ENCODE measurements at regions not wholly inside any gene's neighbourhood (a gene's known extent, or its start where the extent isn't known, plus 50 kb on each side); places are given as distances from the start of the nearest gene placed in this dataset.
A peak's percentile ranks its signal among the peaks of the same experiment; 100 is the strongest.

DNA sequence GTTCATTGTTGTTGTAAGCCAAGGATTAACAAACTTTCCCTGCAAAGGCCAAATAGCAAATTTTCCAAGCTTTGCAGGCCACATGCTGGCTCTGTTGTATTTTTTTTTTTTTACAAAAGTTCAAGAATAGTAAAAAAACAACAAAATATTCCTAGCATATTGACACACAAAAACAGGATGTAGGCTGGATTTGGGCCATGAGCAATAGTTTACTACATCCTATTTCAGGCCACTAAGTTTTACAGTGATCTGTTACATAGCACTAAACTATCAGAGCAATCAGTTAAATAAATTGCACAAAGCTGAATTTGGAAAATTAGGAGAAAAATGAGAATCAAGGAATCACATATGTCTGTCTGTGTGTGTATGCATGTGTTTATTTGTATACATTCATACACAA, 491.8 kb upstream of the GHITM start:
- no peak for DNase-seq (ENCODE audit: low read depth in 1 of 2, low spot score in 1 of 2)

- no peak for DNase-seq (ENCODE audit: low read depth in 1 of 2, low spot score in 1 of 2)
These were observed 491.1 kb upstream of the GHITM start for GRCh38 chr10:83648201-83648600.

- no peak for DNase-seq (ENCODE audit: low read depth in 1 of 2, low spot score in 1 of 2)
These were observed 489.8 kb upstream of the GHITM start for GRCh38 chr10:83649471-83649870.

DNA sequence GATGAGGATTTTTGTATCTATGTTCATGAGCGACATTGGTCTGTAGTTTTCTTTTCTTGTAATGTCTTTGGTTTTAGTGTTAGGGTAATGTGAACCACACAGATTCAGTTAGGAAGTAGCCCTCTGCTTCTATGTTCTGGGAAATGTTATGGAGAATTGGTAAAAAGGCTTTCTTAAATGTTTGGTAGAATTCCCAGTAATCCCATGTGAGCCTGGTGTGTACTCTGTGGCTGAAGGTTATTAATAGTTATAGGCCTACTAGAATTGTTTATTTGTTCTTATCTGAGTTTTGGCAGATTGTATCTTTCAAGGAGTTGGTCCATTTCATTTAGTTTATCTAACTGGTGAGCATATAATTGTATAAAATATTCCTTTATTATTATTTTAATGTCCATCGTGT, 484.6 kb upstream of the GHITM start:
- no peak for DNase-seq (ENCODE audit: low read depth in 1 of 2, low spot score in 1 of 2)

DNA sequence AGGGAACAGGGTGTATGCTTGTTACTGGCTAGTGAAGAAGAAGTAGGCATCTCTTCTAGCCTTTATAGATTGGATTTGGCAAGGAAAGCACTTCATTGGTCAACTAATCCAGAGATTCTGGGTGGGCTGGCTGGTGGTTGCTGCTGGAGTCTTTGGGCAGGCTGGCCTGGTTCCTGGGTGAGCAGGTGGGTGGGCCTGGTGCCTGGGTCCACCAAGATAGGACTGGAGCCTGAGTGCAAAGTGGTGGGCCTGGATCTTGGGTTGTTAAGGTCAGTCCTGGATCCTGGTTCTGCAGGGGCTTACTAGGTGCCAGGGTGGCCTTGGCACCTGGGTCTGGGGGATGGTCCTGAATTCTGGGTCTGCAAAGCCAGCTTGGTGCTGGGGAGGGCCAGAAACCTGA, 482.4 kb upstream of the GHITM start:
- no peak for DNase-seq (ENCODE audit: low read depth in 1 of 2, low spot score in 1 of 2)

GRCh38 chr10:83657487-83657886, 481.8 kb upstream of the GHITM start:
- DNase-seq (ENCODE audit: low read depth in 1 of 2, low spot score in 1 of 2), result no peak

DNA sequence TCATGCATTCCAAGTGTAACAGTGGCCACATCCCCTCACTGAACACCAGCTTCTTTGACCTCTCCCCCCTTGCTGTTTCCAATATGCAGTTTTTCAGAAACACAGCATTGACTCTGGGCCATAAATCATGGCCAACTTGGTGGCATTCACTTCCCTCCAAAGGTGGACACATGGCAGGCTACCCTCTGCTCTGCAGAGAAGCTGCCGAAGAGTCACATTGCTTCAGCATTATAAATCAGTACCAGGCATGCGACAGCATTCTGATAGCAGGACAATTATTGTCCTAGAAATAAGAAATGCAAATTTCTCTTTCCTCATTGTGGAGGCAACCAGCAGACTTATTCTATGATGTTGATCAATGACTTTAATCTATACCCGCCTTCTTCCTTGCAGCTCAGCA, 475.4 kb upstream of the GHITM start:
- no peak for DNase-seq (ENCODE audit: low read depth in 1 of 2, low spot score in 1 of 2)

DNA sequence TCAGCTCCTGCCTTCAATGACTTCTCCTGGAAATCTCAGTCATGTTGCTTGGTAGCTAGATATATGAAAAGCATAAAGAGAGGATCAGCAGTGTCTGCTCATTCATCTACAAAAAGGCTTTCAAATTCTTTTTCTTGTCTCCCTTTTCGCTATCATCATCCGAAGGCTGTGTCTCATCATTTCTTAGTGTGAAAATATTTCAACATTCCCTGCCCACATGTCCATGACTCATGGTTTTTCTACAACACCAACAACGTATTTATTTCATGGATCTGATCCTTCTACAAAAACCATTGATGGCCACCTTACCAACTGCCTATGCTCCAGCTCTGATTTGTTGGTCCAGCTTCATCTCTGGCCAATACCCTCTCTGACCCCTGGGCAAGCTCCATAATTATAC, 472.5 kb upstream of the GHITM start:
- no peak for DNase-seq (ENCODE audit: low read depth in 1 of 2, low spot score in 1 of 2)

DNA sequence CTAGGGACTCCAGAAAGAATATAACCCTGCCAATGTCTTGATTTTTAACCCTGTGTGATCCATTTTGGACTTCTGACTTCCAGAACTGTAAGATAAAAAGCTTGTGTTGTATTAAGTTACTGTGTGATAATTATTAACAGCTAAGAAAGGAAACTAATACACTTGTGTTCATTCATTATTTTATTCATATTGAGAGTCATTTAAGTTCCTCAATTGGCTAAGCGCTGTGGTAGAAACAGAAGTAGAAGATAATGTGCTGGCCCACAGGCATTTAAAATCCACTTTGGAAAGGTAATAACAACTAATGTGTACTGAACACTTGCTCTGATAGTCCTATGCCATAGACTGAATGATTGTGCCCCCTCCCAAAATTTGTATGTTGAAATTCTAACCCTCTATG, 471.7 kb upstream of the GHITM start:
- DNase-seq (ENCODE audit: low read depth in 1 of 2, low spot score in 1 of 2), result no peak

DNA sequence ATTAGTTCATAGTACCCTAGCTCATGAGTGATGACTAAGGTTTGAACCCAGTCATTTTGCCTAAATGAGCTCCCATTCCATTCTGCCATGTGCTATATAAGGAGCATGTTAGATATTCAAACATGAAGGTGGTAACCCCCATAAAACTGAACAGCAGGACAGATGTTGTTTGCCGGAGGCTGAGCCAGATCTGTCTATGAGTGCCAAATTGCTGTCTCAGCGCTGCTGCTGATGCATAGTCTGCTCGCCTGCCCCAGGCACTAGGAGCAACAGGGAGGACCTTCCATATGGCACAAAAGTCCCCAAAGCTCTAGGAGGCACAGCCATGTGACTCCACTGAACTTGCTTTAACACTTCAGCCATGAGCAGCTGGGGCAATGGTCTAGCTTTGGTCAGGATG, 466.0 kb upstream of the GHITM start:
- no peak for DNase-seq (ENCODE audit: low read depth in 1 of 2, low spot score in 1 of 2)

DNA sequence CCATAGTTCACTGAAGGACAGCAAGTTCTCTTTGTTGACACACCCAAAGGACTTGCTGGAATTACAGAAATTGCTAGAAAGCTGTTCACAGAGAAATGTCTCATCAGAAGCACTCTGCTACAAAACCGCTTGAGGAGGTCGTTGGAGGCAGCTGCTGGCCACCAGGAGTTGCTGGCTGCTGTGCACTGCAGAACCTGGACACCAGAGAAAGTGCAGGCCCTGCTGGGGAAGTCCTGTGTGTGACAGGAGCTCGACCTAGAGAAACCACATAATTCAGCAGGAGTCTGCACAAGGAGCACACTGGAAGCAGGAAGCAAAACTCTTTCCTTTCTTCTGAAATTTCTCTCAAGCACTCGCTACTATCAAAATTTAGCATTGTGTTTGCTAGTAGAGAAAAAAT, 461.5 kb upstream of the GHITM start:
- DNase-seq (ENCODE audit: low read depth in 1 of 2, low spot score in 1 of 2), result no peak

DNA sequence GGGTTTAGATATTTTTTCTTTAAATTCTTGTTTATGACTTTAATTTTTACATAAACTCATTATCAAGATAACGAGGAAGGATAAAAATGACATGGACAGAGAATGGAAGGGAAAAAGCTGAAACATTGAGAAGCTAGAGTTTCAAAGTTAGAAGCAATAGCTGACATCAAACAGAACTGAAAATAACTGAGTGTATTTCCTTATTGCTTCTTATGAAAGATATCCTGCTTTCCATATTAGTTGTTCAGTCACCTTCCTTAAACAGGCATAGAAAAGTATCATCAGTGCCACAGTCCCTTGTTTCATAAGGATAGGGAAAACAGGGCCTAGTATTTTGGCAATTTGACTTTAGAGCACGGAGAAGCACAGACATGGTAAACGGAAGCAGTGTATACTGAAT, 460.5 kb upstream of the GHITM start:
- no peak for DNase-seq (ENCODE audit: low read depth in 1 of 2, low spot score in 1 of 2)

DNA sequence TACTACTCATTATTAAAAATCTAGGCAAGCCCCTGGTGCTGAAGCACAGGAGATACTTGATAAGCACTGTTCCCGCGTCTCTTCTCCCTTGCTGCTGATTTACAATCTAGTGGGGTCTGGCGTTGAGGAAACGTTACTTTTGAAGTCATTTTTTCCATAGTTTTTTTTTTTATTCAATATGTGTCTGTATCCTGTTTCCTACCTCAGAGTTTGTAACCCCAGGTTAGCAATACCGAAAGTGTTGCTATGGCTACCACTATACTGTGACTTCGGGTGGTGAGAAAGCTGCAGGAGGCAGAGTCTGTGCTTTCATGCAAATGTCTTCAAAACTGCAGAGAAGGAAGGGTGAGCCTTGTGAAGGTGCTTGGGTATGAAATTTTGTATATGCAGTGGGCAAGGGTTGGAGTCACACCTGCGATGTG, 458.8 kb upstream of the GHITM start:
- DNase-seq (ENCODE audit: low read depth in 1 of 2, low spot score in 1 of 2), result peak in 1 of 2 donors; percentile 21

DNA sequence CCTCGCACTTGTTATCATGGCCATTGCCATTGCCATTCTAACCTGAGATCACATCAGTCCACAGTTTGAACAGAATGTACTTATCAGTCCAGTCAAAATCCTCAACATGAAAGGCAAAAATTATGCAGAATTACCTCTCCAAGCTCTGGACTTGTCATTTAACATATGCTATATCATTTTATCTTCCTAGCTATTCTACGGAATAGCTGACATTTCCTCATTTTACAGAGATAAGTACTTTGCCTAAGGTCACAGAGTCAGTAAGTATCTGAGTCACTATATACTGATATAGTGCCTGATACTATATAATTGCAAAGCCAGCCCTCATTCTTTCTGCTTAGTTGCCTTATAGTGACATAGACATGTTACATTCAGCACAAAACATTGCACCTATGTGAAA, 456.9 kb upstream of the GHITM start:
- DNase-seq (ENCODE audit: low read depth in 1 of 2, low spot score in 1 of 2), result no peak

GRCh38 chr10:83685458-83685857, 453.9 kb upstream of the GHITM start:
- DNase-seq (ENCODE audit: low read depth in 1 of 2, low spot score in 1 of 2), result no peak

DNA sequence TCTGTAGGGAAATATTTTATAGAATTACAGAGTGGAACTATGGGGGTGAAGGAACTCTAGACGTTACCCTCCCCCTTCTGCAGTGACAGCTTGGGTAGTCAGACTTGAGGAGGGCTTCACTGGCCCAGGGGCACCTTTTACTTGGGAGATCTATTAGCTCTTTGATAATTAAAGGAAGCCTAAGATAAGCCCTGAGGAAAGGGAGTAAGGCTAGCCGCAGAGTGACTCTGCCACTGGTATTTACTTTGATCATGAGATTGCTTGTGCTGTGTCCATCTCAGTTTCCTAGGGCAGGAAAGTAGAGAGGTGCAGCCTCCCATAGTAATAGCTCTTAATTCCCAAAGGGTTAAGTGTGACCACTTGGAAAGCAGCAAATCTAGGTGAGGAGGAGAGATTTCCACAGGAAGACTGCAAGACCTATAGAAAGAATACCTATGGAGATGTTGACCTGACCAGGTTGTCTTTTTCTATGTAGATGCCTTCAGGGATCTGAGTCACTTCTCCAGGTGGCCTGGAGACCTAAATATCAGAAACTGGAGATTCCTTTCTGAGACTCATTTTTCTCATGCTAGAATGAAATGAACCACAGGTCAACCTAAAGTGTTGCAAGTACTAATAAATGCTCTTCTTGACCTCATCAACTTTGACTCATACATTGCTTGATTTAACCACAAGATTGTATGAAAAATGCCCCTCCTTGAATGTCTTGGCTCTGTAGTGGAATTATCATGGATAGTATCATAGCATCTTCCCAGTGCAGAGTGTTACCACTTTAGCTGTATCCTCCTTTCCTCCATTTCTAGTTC, 447.3 kb upstream of the GHITM start:
- no peak for DNase-seq (ENCODE audit: low read depth in 1 of 2, low spot score in 1 of 2)

- no peak for DNase-seq (ENCODE audit: low read depth in 1 of 2, low spot score in 1 of 2)
These were observed 440.4 kb upstream of the GHITM start for GRCh38 chr10:83698899-83699298.

DNA sequence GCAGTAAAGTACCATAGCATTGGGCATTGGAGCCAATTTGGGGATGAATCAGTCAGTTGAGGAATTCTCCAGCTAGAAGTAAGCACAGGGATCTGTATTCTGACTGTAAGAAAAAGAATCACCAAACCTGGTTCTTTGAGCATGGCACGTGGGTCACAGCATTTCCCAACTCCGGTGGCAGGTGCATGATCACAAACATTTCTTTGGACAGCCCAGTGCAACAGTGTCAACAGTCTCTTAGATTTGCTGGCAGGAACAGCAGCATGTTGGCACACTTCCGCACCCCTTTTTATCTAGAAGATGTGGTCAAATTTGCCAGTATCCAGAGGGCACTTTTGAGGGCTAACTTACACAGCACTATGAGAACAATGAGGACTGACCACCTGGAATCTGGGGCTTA, 437.5 kb upstream of the GHITM start:
- no peak for DNase-seq (ENCODE audit: low read depth in 1 of 2, low spot score in 1 of 2)

- DNase-seq (ENCODE audit: low read depth in 1 of 2, low spot score in 1 of 2), result no peak
These were observed 436.6 kb upstream of the GHITM start for GRCh38 chr10:83702731-83703130.

DNA sequence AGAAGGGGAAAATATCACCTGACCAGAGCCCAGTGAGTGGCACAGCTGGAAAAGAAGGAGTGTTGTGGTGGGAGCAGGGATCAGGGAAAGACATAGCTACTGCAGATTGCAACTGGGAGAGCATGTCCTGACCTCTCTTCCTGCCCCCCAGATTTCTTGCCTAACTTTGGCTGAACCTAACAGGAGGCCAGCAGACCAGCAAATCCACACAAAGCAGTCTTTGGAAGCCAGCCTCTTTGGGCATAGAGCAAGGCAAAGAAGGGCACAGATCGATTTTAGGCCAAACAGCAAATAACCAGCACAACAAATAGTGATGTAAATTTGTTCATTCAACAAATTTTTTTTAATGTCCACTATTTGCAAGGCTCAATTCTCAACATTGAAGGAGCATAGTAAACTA, 433.2 kb upstream of the GHITM start:
- DNase-seq (ENCODE audit: low read depth in 1 of 2, low spot score in 1 of 2), result no peak

- no peak for DNase-seq (ENCODE audit: low read depth in 1 of 2, low spot score in 1 of 2)
These were observed 432.2 kb upstream of the GHITM start for GRCh38 chr10:83706952-83707582.

GRCh38 chr10:83713423-83713822, 425.9 kb upstream of the GHITM start:
- no peak for DNase-seq (ENCODE audit: low read depth in 1 of 2, low spot score in 1 of 2)

GRCh38 chr10:83723080-83723479, 416.2 kb upstream of the GHITM start:
- DNase-seq (ENCODE audit: low read depth in 1 of 2, low spot score in 1 of 2), result no peak
